Osteocyte (in vitro differentiated cells): ENCODE measurements at regions not wholly inside any gene's neighbourhood (a gene's known extent, or its start where the extent isn't known, plus 50 kb on each side); places are given as distances from the start of the nearest gene placed in this dataset.
"Not testable (repeated sequence)": the region's sequence is repeated elsewhere in the genome, so short reads cannot be mapped to it uniquely, and the experiment has no call there.

Experiments used
- DNase-seq: peaks from one replicate; pipeline ENCODE4 v3.0.0; 2021; ENCODE audit warnings: mixed read lengths; ENCODE audit not compliant: unreplicated experiment; ENCODE audit errors: extremely low spot score
- H3K27ac Mint-ChIP-seq: one replicate; pipeline ENCODE4 v1.8.0; 2021; ENCODE audit warnings: mild to moderate bottlenecking, mixed read lengths; ENCODE audit not compliant: unreplicated experiment
- H3K27me3 Mint-ChIP-seq: one replicate; pipeline ENCODE4 v1.8.0; 2021; ENCODE audit warnings: mixed read lengths; ENCODE audit not compliant: unreplicated experiment
- H3K36me3 Mint-ChIP-seq: one replicate; pipeline ENCODE4 v1.8.0; 2021; ENCODE audit warnings: mixed read lengths; ENCODE audit not compliant: unreplicated experiment
- H3K4me1 Mint-ChIP-seq: one replicate; pipeline ENCODE4 v1.8.0; 2021; ENCODE audit warnings: mixed read lengths; ENCODE audit not compliant: unreplicated experiment
- H3K4me3 Mint-ChIP-seq: one replicate; pipeline ENCODE4 v1.8.0; 2021; ENCODE audit warnings: mild to moderate bottlenecking, moderate library complexity, mixed read lengths; ENCODE audit not compliant: unreplicated experiment
- H3K9me3 Mint-ChIP-seq: one replicate; pipeline ENCODE4 v1.8.0; 2021; ENCODE audit warnings: mixed read lengths; ENCODE audit not compliant: unreplicated experiment
- CTCF ChIP-seq: fragments of 200-600 bp; sonication (generic); IDR thresholded peaks from 2 replicates; pipeline ENCODE4 v1.5.0; 2021; ENCODE audit warnings: antibody characterized with exemption, mild to moderate bottlenecking, moderate library complexity

- Mint-ChIP-seq H3K9me3 (no peaks in the 10 kb centered on the region), H3K4me1 (peaks cover 5% of the 10 kb centered on the region)
- DNase-seq, result no peak
Measured at GRCh38 chr3:73186741-73187140, 125.3 kb downstream of the EBLN2 start.

GRCh38 chr3:73187328-73187727 lies 125.9 kb downstream of the EBLN2 start:
- no peak overlapping the region for H3K4me3 Mint-ChIP-seq
- H3K27me3 Mint-ChIP-seq, result peaks cover 28% of the 10 kb centered on the region
- H3K9me3 Mint-ChIP-seq, result no peaks in the 10 kb centered on the region
- DNase-seq, result no peak
- no peak for TF ChIP-seq CTCF
- no peak overlapping the region for H3K27ac Mint-ChIP-seq
- peaks cover 5% of the 10 kb centered on the region for H3K4me1 Mint-ChIP-seq
- no peaks in the 10 kb centered on the region for H3K36me3 Mint-ChIP-seq

More at GRCh38 chr3:73186741-73187140, 125.3 kb downstream of the EBLN2 start:
- no peaks in the 10 kb centered on the region for H3K36me3 Mint-ChIP-seq
- H3K4me3 Mint-ChIP-seq, result no peak overlapping the region
- no peak overlapping the region for H3K27ac Mint-ChIP-seq
- peaks cover 33% of the 10 kb centered on the region for H3K27me3 Mint-ChIP-seq
- TF ChIP-seq CTCF, result no peak

- no peak for TF ChIP-seq CTCF
- H3K36me3 Mint-ChIP-seq, result no peaks in the 10 kb centered on the region
- no peak overlapping the region for H3K27ac Mint-ChIP-seq
- peaks cover 5% of the 10 kb centered on the region for H3K4me1 Mint-ChIP-seq
- DNase-seq, result no peak
- peaks cover 15% of the 10 kb centered on the region for H3K27me3 Mint-ChIP-seq
- H3K4me3 Mint-ChIP-seq, result no peak overlapping the region
- H3K9me3 Mint-ChIP-seq, result no peaks in the 10 kb centered on the region
Measured at GRCh38 chr3:73188707-73189106, 127.2 kb downstream of the EBLN2 start.

GRCh38 chr3:73192036-73192738 lies 130.7 kb downstream of the EBLN2 start:
- H3K9me3 Mint-ChIP-seq, result no peaks in the 10 kb centered on the region
- DNase-seq, result no peak

GRCh38 chr3:73193943-73194342 lies 132.5 kb downstream of the EBLN2 start:
- not testable (repeated sequence) for H3K4me1 Mint-ChIP-seq, DNase-seq, H3K27me3 Mint-ChIP-seq, H3K4me3 Mint-ChIP-seq, H3K36me3 Mint-ChIP-seq, H3K9me3 Mint-ChIP-seq, H3K27ac Mint-ChIP-seq

More at GRCh38 chr3:73192036-73192738, 130.7 kb downstream of the EBLN2 start:
- H3K27ac Mint-ChIP-seq, result no peak overlapping the region
- H3K4me1 Mint-ChIP-seq, result peaks cover 5% of the 10 kb centered on the region
- no peaks in the 10 kb centered on the region for H3K36me3 Mint-ChIP-seq
- TF ChIP-seq CTCF, result no peak
- H3K27me3 Mint-ChIP-seq, result peaks cover 4% of the 10 kb centered on the region
- no peak overlapping the region for H3K4me3 Mint-ChIP-seq
